Colon (tissue), 2 donors: ENCODE measurements at regions not wholly inside any gene's neighbourhood (a gene's known extent, or its start where the extent isn't known, plus 50 kb on each side); places are given as distances from the start of the nearest gene placed in this dataset.

Experiments
- FAIRE-seq: peaks from 2 replicates; lab custom pipeline; 2012; peaks lifted over from hg19 to GRCh38; lab: Jason Lieb, UNC
- donor health status: control.
- donor health status: control.

DNA sequence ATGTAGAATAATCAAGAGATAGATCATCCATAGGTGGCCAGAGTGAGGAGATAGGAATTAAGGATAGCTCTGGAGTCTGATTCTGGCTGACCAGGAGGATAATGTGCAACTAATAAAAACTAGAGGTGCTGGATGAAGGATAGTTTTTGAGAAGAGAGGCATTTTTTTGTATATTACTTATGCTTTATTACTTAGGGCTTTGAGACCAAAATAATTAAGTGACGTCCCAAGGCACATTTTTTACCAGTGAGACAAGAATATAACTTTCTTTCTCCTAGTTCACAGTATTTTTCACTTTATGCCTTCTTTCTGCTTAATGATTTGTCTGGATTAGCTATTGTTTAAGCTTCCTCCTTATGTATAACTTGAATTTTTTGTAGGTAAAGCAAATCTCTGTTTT is 756.6 kb downstream of the TSN start:
- no peak for FAIRE-seq

- no peak for FAIRE-seq
Measured at GRCh38 chr2:122514451-122514996, 759.1 kb downstream of the TSN start.

- no peak for FAIRE-seq
Measured at GRCh38 chr2:122515731-122516290, 760.4 kb downstream of the TSN start.

DNA sequence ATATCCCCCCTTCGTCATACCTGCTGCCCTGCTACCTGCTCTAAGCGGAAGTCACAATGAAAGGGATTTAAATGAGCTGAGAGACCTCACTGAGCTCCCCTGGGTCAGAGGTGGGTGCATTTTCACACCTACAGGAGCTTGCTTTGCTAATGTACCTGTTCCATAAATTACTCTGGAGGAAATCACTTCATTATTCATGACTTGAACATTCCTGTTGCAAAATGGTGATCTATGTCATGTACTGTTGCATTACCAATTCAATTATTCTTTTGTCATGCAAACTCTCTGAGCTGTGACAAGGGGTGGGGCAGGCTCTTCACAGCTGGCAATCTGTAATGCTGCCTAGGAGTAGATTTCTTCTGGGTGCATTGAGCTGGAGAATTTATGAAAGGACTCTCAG is 761.3 kb downstream of the TSN start:
- no peak for FAIRE-seq

DNA sequence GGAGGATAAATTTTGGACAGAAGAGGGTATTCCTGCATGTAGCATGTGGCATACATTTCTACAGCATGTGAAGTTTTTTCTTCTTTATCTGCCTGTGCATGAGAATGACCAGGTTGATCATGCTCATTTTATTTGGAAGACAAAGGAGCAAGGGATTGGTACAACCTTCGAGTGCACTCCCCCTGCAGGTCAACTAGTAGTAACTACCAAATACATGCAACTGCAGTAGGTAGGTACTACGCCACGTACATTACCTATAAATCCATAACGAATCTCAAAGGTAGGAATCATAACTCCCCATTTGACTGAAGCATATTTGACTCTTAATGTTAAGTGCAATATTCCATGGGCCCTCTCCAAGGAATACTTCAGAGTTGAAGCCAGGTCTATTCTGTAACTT is 763.9 kb downstream of the TSN start:
- no peak for FAIRE-seq

- no peak for FAIRE-seq
Measured at GRCh38 chr2:122519821-122520611, 764.6 kb downstream of the TSN start.

GRCh38 chr2:122523143-122523542 is 767.7 kb downstream of the TSN start:
- no peak for FAIRE-seq

DNA sequence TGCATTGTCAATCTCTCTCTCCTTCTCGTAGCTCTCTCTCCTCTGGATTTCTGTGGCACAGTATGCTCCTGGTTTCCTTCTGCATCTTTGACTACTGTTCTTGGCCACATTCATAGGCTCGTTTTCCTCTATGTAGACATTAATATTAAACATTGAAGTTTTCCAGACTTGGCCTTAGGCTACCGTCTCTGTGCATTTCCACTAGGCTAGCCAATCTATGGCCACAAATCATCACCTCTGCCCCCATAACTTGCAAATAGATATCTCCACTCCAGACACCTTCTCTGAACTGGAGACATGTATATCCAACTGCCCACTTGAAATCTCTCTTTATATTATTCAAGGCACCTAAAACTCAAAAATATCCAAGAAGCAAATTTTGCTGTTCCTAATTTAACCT is 768.5 kb downstream of the TSN start:
- no peak for FAIRE-seq

GRCh38 chr2:122525336-122525735 is 769.9 kb downstream of the TSN start:
- FAIRE-seq = no peak

GRCh38 chr2:122528061-122528460 is 772.6 kb downstream of the TSN start:
- no peak for FAIRE-seq

- FAIRE-seq = no peak
Measured at GRCh38 chr2:122528958-122529705, 773.7 kb downstream of the TSN start.

GRCh38 chr2:122530814-122531213 is 775.4 kb downstream of the TSN start:
- FAIRE-seq = no peak

DNA sequence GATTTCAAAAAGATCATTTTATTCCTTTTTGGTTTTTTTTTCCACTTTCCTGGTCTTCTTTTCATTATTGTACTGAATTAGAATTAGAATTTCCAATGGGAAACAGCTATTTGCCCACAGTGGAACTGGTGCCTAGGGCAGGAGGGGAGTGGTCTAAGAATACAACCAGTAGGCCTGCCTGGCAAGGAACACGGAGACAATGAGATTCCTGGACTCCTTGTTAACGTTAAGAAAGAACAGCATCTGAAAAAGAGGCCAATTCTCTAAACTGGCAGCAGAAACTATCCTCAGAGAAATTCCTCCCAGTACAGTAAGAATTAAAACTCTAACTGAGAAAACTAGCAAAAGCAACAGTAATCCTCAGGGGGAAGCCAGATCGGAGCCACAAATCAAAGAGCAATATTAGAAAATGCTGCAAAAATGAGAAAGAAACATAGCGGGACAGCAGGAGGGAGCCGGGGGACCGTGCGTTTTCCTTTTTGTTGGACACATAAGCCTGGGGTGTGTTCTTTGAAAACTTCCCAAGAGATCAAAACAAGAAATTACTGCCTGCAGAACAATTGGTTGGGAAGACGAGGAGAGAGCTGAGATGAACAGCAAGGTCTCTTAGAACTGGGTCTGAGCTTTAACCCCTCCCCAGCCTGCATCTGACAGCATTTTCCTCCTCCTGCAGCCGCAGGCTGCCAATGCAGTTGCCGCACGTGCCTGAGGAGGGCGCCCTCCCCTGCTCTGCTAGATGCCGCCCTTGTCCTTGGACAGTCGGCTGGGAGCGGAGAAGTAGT is 776.0 kb downstream of the TSN start:
- FAIRE-seq = no peak

GRCh38 chr2:122532072-122532344 is 776.6 kb downstream of the TSN start:
- FAIRE-seq = no peak

GRCh38 chr2:122532481-122532880 is 777.0 kb downstream of the TSN start:
- no peak for FAIRE-seq

GRCh38 chr2:122535960-122536505 is 780.6 kb downstream of the TSN start:
- no peak for FAIRE-seq

DNA sequence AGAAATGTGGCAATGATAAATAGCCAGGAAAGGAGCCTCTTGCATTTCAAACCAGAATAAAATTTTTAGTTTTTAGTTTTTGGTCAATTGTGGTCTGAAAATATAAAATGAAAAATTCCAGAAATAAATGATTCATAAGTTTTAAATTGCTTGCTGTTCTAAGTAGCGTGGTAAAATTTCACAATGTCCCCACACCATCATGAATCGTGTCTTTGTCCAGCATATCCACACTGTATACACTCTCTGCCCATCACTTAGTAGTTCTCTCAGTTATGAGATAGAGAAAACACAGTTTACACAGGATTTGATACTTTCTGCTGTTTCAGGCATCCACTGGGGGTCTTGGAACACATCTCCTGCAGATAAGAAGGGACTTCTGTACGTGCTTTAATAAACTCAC is 783.9 kb downstream of the TSN start:
- no peak for FAIRE-seq

DNA sequence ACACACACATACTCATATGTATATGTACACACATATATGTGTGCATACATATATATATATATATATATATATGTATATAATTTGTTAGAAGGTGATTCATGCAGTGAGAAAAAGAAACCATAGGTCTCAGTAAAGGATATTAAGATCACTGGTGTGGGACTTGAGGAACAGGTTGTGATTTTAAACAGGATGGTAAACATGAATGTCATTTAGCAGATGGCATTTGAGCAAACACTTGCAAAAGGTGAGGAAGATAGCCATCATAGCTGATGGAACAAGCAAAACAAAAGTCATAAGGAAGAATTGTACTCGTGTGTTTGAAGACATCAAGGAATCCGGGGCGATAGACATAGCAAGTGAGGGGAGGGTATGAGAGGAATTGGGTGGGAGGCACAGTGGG is 784.5 kb downstream of the TSN start:
- FAIRE-seq = no peak

DNA sequence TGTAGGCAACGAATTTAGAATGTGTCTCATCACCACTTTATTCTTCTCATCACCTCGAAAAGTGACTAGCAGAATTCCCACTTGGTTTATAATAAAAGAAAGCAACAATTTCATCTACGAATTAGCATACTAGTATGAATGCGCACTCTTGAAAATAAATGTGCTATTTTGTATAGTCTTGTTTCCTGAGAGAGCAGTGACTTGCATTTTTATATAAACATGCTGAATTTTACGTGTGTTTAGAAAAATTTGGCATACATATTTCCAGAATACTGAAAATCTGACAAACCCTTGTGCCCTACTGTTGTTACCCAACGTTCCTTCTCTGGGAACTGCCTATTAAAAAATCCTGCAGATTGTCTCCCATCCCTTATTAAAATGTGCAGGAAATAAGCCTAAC is 786.8 kb downstream of the TSN start:
- FAIRE-seq = no peak

GRCh38 chr2:122542646-122543045 is 787.2 kb downstream of the TSN start:
- FAIRE-seq = no peak

GRCh38 chr2:122543815-122544214 is 788.4 kb downstream of the TSN start:
- FAIRE-seq = no peak

DNA sequence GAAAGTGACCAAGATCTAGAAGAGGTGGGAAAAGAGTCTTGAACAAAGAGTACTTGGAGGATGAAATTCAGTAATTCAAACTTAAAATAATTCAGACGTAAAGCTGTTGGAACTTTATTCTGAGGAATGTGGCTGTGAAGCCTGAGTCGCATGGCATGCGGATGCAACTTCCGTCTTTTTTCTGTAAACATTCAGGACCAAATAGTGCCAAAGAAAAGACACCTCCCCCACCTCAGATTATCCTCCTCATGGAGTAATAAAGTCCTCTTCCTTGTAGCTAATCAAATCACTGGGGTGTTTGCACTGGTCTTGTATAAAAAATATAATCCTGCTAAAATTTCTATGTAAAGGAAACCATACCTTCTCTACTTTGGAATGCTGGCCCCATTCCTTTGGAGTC is 790.4 kb downstream of the TSN start:
- FAIRE-seq = no peak
